22Rv1 (cell line): ENCODE measurements at regions not wholly inside any gene's neighbourhood (a gene's known extent, or its start where the extent isn't known, plus 50 kb on each side); places are given as distances from the start of the nearest gene placed in this dataset.

Source experiments
- CTCF ChIP-seq: fragments of 450-650 bp; IDR thresholded peaks from 2 replicates; pipeline ENCODE4 v1.5.1; 2017; ENCODE audit warnings: mild to moderate bottlenecking
- ZFX ChIP-seq: fragments of 450-650 bp; IDR thresholded peaks from 2 replicates; pipeline ENCODE4 v1.6.1; 2017; ENCODE audit warnings: antibody characterized with exemption, borderline replicate concordance

GRCh38 chrX:104400387-104400786 lies 145.7 kb upstream of the ESX1 start:
- TF ChIP-seq CTCF, result no peak
- TF ChIP-seq ZFX, result no peak
